ENCODE measurements at regions not wholly inside any gene's neighbourhood (a gene's known extent, or its start where the extent isn't known, plus 50 kb on each side); places are given as distances from the start of the nearest gene placed in this dataset.

GRCh38 chr3:104165866-104166265, 1200.8 kb upstream of the ALCAM start:
- no peaks in the 10 kb centered on the region for H3K79me1 ChIP-seq (ENCODE audit: insufficient read depth, low read depth, low read length, poor library complexity, severe bottlenecking)
- H3T11ph ChIP-seq (ENCODE audit: low read length): no peak overlapping the region
- peaks cover 16% of the 10 kb centered on the region for H3K9me3 ChIP-seq (ENCODE audit: control insufficient read depth, low read depth, low read length)
- no peak overlapping the region for H3K4me3 Mint-ChIP-seq
- H3K9ac ChIP-seq (ENCODE audit: extremely low read depth, insufficient read length, low read length): no peak overlapping the region
- no peaks in the 10 kb centered on the region for H3K79me2 ChIP-seq (ENCODE audit: insufficient read depth, low read length)
- H3K4ac ChIP-seq (ENCODE audit: low read depth, low read length): no peak overlapping the region
- no peaks in the 10 kb centered on the region for H4K20me1 ChIP-seq (ENCODE audit: control insufficient read depth, insufficient read depth, insufficient read length)
- no peak overlapping the region for H3K4me2 ChIP-seq (ENCODE audit: insufficient read depth, insufficient read length, low read length)
- no peak overlapping the region for H4K5ac ChIP-seq (ENCODE audit: insufficient read length, low read depth, low read length)
- H4K8ac ChIP-seq (replicated peaks; ENCODE audit: insufficient read length, low read depth, low read length): no peak overlapping the region
- no peak for TF ChIP-seq CTCF (conservative IDR thresholded peaks at IDR 0.05)
- H3K4me1 ChIP-seq (ENCODE audit: insufficient read depth, low read length): no peaks in the 10 kb centered on the region
- no peak overlapping the region for H3K27ac Mint-ChIP-seq
- H3K27ac ChIP-seq (ENCODE audit: insufficient read length, low read depth, low read length): no peak overlapping the region
- H2BK20ac ChIP-seq (ENCODE audit: low read depth, low read length, poor library complexity, severe bottlenecking): no peak overlapping the region
- peaks cover 16 to 26% (median 21%) of the 10 kb centered on the region in 3 experiments for H3K36me3 Mint-ChIP-seq (ENCODE audit: insufficient read depth in 1 of 3, low read depth in 3 of 3)
- no peak overlapping the region for H2BK120ac ChIP-seq (ENCODE audit: low read depth, low read length, poor library complexity, severe bottlenecking)
- H2AK5ac ChIP-seq (ENCODE audit: insufficient read length, low read length): no peak overlapping the region
- H2AFZ ChIP-seq (ENCODE audit: low read length): no peak overlapping the region
- H3K23me2 ChIP-seq (ENCODE audit: insufficient read length, low read depth, low read length, poor library complexity, severe bottlenecking): no peaks in the 10 kb centered on the region
- no peaks in the 10 kb centered on the region for H3K4me1 Mint-ChIP-seq
- no peak overlapping the region for H2BK12ac ChIP-seq (ENCODE audit: insufficient read length, low read depth, low read length)
- H3K56ac ChIP-seq (ENCODE audit: insufficient read length, low read depth, low read length): no peak overlapping the region
- H3K14ac ChIP-seq (ENCODE audit: insufficient read depth, low read length): no peak overlapping the region
- no peak for DNase-seq
- no CpG with 5 or more reads among the region's 2 CpGs for WGBS (ENCODE audit: extremely low coverage, insufficient read length, low lambda C conversion rate)
- H2BK15ac ChIP-seq (ENCODE audit: low read depth, low read length): no peak overlapping the region
- no peak overlapping the region for H3K23ac ChIP-seq (ENCODE audit: insufficient read length, low read depth, low read length)
- no peak overlapping the region for H2BK5ac ChIP-seq (ENCODE audit: insufficient read length, low read length)
- H3K27me3 Mint-ChIP-seq (ENCODE audit: low read depth): no peaks in the 10 kb centered on the region
- H3K18ac ChIP-seq (ENCODE audit: insufficient read length, low read depth, low read length): no peak overlapping the region
- peaks cover 25 to 31% of the 10 kb centered on the region in 2 experiments for H3K9me3 Mint-ChIP-seq
- H4K91ac ChIP-seq (ENCODE audit: insufficient read length, low read depth, low read length): no peak overlapping the region
- H3K27me3 ChIP-seq (ENCODE audit: insufficient read depth, low read length): no peaks in the 10 kb centered on the region
